ENCODE measurements at regions not wholly inside any gene's neighbourhood (a gene's known extent, or its start where the extent isn't known, plus 50 kb on each side); places are given as distances from the start of the nearest gene placed in this dataset.

DNA sequence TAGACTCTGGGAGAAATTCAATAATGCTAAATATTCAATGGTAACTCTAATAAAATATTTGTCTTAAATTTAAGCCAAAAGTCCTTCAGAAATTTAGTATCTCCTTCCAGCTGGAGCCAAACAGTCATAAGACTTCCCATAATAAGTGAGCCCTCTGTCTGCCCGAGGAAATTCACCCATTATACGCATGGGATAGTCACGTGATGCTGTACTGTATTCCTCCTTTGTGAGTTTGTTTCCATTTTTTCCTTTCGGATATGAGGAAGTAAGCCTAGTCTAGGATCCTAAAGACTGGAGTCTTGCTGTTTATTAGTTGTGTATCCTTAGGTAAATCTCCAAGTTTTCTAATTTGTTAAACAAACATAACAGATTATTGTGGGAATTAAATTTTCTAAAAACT is 110.4 kb upstream of the PLAAT1 start:
- no peaks in the 10 kb centered on the region for H3K27me3 ChIP-seq

DNA sequence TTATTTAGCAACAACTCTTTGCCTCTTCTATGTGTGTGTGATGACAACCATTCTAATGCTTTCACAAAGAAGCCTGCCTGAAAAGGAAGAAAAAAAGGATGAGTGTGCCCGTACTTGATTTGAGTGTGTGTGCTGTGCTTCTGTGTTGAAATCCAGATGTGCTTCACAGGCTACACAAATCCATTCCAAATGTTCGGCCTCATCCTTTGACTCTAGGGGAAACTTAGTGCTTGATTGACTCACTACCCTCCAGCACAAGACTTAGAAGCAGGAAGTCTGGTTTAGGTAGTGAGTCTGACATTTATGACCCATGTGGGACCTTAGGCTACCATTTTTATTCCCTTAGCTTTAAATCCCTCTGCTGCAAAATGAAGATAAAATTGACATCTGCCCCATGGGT is 108.8 kb upstream of the PLAAT1 start:
- no peaks in the 10 kb centered on the region for H3K9me3 Mint-ChIP-seq
- H3K79me2 ChIP-seq (ENCODE audit: low read depth), result no peaks in the 10 kb centered on the region
- H3K36me3 Mint-ChIP-seq, result no peaks in the 10 kb centered on the region
- no peak for TF ChIP-seq EZH2 (IDR thresholded peaks at IDR 0.05)
- TF ChIP-seq, protein P1, sequence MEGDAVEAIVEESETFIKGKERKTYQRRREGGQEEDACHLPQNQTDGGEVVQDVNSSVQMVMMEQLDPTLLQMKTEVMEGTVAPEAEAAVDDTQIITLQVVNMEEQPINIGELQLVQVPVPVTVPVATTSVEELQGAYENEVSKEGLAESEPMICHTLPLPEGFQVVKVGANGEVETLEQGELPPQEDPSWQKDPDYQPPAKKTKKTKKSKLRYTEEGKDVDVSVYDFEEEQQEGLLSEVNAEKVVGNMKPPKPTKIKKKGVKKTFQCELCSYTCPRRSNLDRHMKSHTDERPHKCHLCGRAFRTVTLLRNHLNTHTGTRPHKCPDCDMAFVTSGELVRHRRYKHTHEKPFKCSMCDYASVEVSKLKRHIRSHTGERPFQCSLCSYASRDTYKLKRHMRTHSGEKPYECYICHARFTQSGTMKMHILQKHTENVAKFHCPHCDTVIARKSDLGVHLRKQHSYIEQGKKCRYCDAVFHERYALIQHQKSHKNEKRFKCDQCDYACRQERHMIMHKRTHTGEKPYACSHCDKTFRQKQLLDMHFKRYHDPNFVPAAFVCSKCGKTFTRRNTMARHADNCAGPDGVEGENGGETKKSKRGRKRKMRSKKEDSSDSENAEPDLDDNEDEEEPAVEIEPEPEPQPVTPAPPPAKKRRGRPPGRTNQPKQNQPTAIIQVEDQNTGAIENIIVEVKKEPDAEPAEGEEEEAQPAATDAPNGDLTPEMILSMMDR (IDR thresholded peaks at IDR 0.05), result no peak
- TF ChIP-seq EZH2phosphoT487 (IDR thresholded peaks at IDR 0.05), result no peak
- no peak overlapping the region for H3K4me2 ChIP-seq
- no peak overlapping the region for H3K9ac ChIP-seq
- H3K4me1 ChIP-seq, result no peaks in the 10 kb centered on the region
- H3K9me3 ChIP-seq (ENCODE audit: low read depth), result no peaks in the 10 kb centered on the region
- no peak overlapping the region for H2AFZ ChIP-seq (replicated peaks)
- no peak for DNase-seq (ENCODE audit: low spot score)
- no peaks in the 10 kb centered on the region for H3K27me3 ChIP-seq
- H4K20me1 ChIP-seq (ENCODE audit: low read depth), result no peaks in the 10 kb centered on the region
- H3K27me3 Mint-ChIP-seq (ENCODE audit: insufficient read depth, low read depth), result no peaks in the 10 kb centered on the region
- no peak overlapping the region for H3K4me3 ChIP-seq
- no peaks in the 10 kb centered on the region for H3K36me3 ChIP-seq
- no peaks in the 10 kb centered on the region for H3K4me1 Mint-ChIP-seq
- H3F3A ChIP-seq (ENCODE audit: low read depth), result no peaks in the 10 kb centered on the region
- H3K4me3 Mint-ChIP-seq, result no peak overlapping the region
- no peak overlapping the region for H3K27ac Mint-ChIP-seq
- H3K27ac ChIP-seq, result no peak overlapping the region

More for the DNA sequence above, 110.4 kb upstream of the PLAAT1 start:
- Histone ChIP-seq H3K9ac (no peak overlapping the region), H3K4me3 (no peak overlapping the region), H3K27ac (no peak overlapping the region), H3K36me3 (no peaks in the 10 kb centered on the region), H3F3A (ENCODE audit: low read depth) (no peaks in the 10 kb centered on the region), H3K4me1 (no peaks in the 10 kb centered on the region), H4K20me1 (ENCODE audit: low read depth) (no peaks in the 10 kb centered on the region), H3K9me3 (ENCODE audit: low read depth) (no peaks in the 10 kb centered on the region), H3K79me2 (ENCODE audit: low read depth) (no peaks in the 10 kb centered on the region), H2AFZ (replicated peaks) (peak overlapping the region; percentile 20), H3K4me2 (no peak overlapping the region)
- Mint-ChIP-seq H3K27me3 (ENCODE audit: insufficient read depth, low read depth) (no peaks in the 10 kb centered on the region), H3K36me3 (no peaks in the 10 kb centered on the region), H3K4me1 (no peaks in the 10 kb centered on the region), H3K4me3 (no peak overlapping the region), H3K27ac (no peak overlapping the region), H3K9me3 (no peaks in the 10 kb centered on the region)
- TF ChIP-seq, protein P1 (IDR thresholded peaks at IDR 0.05), result no peak
- TF ChIP-seq EZH2 (IDR thresholded peaks at IDR 0.05) (no peak), EZH2phosphoT487 (IDR thresholded peaks at IDR 0.05) (no peak)
- no peak for DNase-seq (ENCODE audit: low spot score)

DNA sequence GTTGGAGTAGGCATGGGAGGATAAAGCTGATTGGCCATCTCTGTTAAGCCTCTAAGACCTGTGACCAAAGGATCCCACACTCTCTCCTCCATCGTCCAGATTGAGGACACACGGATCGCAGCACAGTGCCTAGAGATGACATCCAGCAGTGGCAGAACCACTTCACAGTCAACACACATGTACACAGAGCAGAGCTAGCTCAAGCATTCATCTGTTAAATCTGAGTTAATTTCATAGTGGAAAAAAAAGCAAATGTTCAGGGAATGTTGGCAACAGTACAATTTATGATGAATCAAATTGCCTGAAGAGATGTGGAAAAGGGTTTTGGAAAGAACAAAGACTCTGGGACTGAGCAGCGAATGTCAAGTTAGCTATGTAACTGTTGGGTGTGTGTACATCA is 108.1 kb upstream of the PLAAT1 start:
- H3K27me3 ChIP-seq, result no peaks in the 10 kb centered on the region
- Mint-ChIP-seq H3K36me3 (no peaks in the 10 kb centered on the region), H3K9me3 (no peaks in the 10 kb centered on the region), H3K27ac (no peak overlapping the region), H3K27me3 (ENCODE audit: insufficient read depth, low read depth) (no peaks in the 10 kb centered on the region), H3K4me3 (no peak overlapping the region), H3K4me1 (no peaks in the 10 kb centered on the region)
- H3K79me2 ChIP-seq (ENCODE audit: low read depth), result no peaks in the 10 kb centered on the region
- H3F3A ChIP-seq (ENCODE audit: low read depth), result no peaks in the 10 kb centered on the region
- H3K9ac ChIP-seq, result no peak overlapping the region
- TF ChIP-seq, protein P1 (IDR thresholded peaks at IDR 0.05), result no peak
- no peak for TF ChIP-seq EZH2 (IDR thresholded peaks at IDR 0.05)
- no peaks in the 10 kb centered on the region for H3K4me1 ChIP-seq
- DNase-seq (ENCODE audit: low spot score), result peak; percentile 4
- no peak overlapping the region for H3K27ac ChIP-seq
- no peak overlapping the region for H3K4me2 ChIP-seq
- no peaks in the 10 kb centered on the region for H4K20me1 ChIP-seq (ENCODE audit: low read depth)
- H2AFZ ChIP-seq (replicated peaks), result no peak overlapping the region
- H3K36me3 ChIP-seq, result no peaks in the 10 kb centered on the region
- no peaks in the 10 kb centered on the region for H3K9me3 ChIP-seq (ENCODE audit: low read depth)
- no peak overlapping the region for H3K4me3 ChIP-seq

DNA sequence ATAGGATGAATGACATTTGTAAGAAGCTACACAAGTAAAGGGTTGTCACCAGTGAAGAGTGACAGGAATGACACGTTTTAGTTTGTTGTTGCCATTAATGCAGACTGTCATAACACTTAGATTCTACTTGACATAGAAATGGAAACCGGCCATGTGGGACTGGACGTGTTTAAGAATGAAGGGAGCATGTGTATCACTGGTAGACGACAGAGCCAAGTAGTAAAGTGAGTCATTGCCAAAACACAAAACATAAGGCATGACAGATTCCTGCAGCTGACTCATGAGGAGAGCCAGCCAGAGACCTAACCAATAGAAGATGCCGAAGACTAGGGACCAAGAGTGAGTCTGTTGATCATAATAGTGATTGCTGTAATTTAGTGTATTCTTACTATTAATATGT is 106.2 kb upstream of the PLAAT1 start:
- H3K9me3 ChIP-seq (ENCODE audit: low read depth), result no peaks in the 10 kb centered on the region
- Mint-ChIP-seq H3K4me1 (no peaks in the 10 kb centered on the region), H3K4me3 (no peak overlapping the region), H3K27ac (no peak overlapping the region), H3K27me3 (ENCODE audit: insufficient read depth, low read depth) (no peaks in the 10 kb centered on the region), H3K9me3 (peaks cover 3% of the 10 kb centered on the region), H3K36me3 (no peaks in the 10 kb centered on the region)
- no peak for TF ChIP-seq EZH2 (IDR thresholded peaks at IDR 0.05)
- TF ChIP-seq EZH2phosphoT487 (IDR thresholded peaks at IDR 0.05), result no peak
- TF ChIP-seq, protein P1 (IDR thresholded peaks at IDR 0.05), result no peak
- H3K27ac ChIP-seq, result no peak overlapping the region
- H3K4me2 ChIP-seq, result no peak overlapping the region
- H3K27me3 ChIP-seq, result no peaks in the 10 kb centered on the region
- H2AFZ ChIP-seq (replicated peaks), result no peak overlapping the region
- no peaks in the 10 kb centered on the region for H3K4me1 ChIP-seq
- H3F3A ChIP-seq (ENCODE audit: low read depth), result no peaks in the 10 kb centered on the region
- no peak for DNase-seq (ENCODE audit: low spot score)
- no peak overlapping the region for H3K9ac ChIP-seq
- no peaks in the 10 kb centered on the region for H4K20me1 ChIP-seq (ENCODE audit: low read depth)
- no peaks in the 10 kb centered on the region for H3K79me2 ChIP-seq (ENCODE audit: low read depth)
- no peaks in the 10 kb centered on the region for H3K36me3 ChIP-seq
- H3K4me3 ChIP-seq, result no peak overlapping the region

Measured in neural progenitor cell (in vitro differentiated cells).